ENCODE measurements at regions not wholly inside any gene's neighbourhood (a gene's known extent, or its start where the extent isn't known, plus 50 kb on each side); places are given as distances from the start of the nearest gene placed in this dataset.

- no peak for TF ChIP-seq POLR2AphosphoS5 (IDR thresholded peaks at IDR 0.05; ENCODE audit: insufficient read depth, low read depth, low read length)
- TF ChIP-seq CTCF (IDR thresholded peaks at IDR 0.05; ENCODE audit: extremely low read depth in 1 of 2, insufficient read depth in 1 of 2, low read depth in 1 of 2, low read length in 2 of 2), result no peak
- TF ChIP-seq EZH2 (IDR thresholded peaks at IDR 0.05; ENCODE audit: borderline replicate concordance, low read depth, low read length, severe bottlenecking), result no peak
Observed at GRCh38 chr13:112200200-112200599, 133.3 kb downstream of the SOX1 start.
